Heart right ventricle (tissue), 16 donors: ENCODE measurements at regions not wholly inside any gene's neighbourhood (a gene's known extent, or its start where the extent isn't known, plus 50 kb on each side); places are given as distances from the start of the nearest gene placed in this dataset.

Source experiments
- ATAC-seq, 8 donors: fragments of 200-7000 bp; cut with Tn5 transposase; one replicate each; pipeline ENCODE4 v1.9.1; 2020; ENCODE audit warnings: mild to moderate bottlenecking in 8 of 8, moderate library complexity in 8 of 8, moderate number of reproducible peaks in 1 of 8
- DNase-seq, 2 donors: peaks; one replicate each; pipeline ENCODE4 v3.0.0-alpha.2; 2020
- H3K27ac ChIP-seq, 10 donors: fragments of 200-600 bp; sonication (generic) in 2 of 10; one replicate each; pipeline versions ENCODE4 v1.5.0 to v1.8.0; 2020 to 2022; ENCODE audit warnings: mild to moderate bottlenecking in 3 of 10
- H3K27me3 ChIP-seq, 7 donors: fragments of 200-600 bp; one replicate each; pipeline ENCODE4 v1.8.0; 2021 to 2022; ENCODE audit warnings: mild to moderate bottlenecking in 2 of 7
- H3K36me3 ChIP-seq, 9 donors: fragments of 200-600 bp; sonication (generic) in 1 of 9; one replicate each; pipeline versions ENCODE4 v1.5.0 to v1.8.0; 2020 to 2022; ENCODE audit warnings: mild to moderate bottlenecking in 2 of 9
- H3K4me1 ChIP-seq, 9 donors: fragments of 200-600 bp; sonication (generic) in 1 of 9; one replicate each; pipeline versions ENCODE4 v1.5.0 to v1.8.0; 2020 to 2022; ENCODE audit warnings: mild to moderate bottlenecking in 4 of 9
- H3K4me3 ChIP-seq, 10 donors: fragments of 200-600 bp; sonication (generic) in 2 of 10; one replicate each; pipeline versions ENCODE4 v1.5.0 to v1.8.0; 2020 to 2022; ENCODE audit warnings: mild to moderate bottlenecking in 7 of 10, moderate library complexity in 2 of 10
- H3K9me3 ChIP-seq, 11 donors: fragments of 200-600 bp in 10 of 11; sonication (generic) in 2 of 11; one replicate each; pipeline versions ENCODE4 v1.5.0 to v1.8.0; 2013 to 2022; ENCODE audit warnings: mild to moderate bottlenecking in 2 of 11, control low read depth in 1 of 11, moderate library complexity in 1 of 11
- CTCF ChIP-seq, 9 donors: fragments of 200-600 bp; sonication (generic) in 2 of 9; IDR thresholded peaks; one replicate each; pipeline versions ENCODE4 v1.5.0 to v1.8.0; 2021 to 2022; ENCODE audit warnings: antibody characterized with exemption in 9 of 9, mild to moderate bottlenecking in 5 of 9, moderate library complexity in 1 of 9
- WGBS, 2 donors: extraction: QIAGEN DNeasy Blood & Tissue Kit; methylation state at CpG; one replicate each; pipeline ENCODE4 v1.1.7; 2013; ENCODE audit warnings: inconsistent platforms in 1 of 2; 5-methylcytosine and 5-hydroxymethylcytosine counted together
- intact Hi-C, 10 donors: fragments of 100-400 bp; cut with DNase I; formaldehyde crosslinking; loops; one replicate each; pipeline versions ENCODE4 v1.11.1 to v1.14.2; 2022
- donor health status: Arrhythmogenic right ventricular cardiomyopathy.
- donor health status: ischemic (EF 13 %, LVEDD 7.1; RV severe dilation, severe dysfunction).
- donor health status: healthy with polysubstance abuse.
- donor health status: DM: no; HTN: yes; CAD: no.
- donor health status: DM: no; HTN: no; CAD: no.
- donor health status: ischemic (EF 25% LVEDD 6.9; RV normal size, moderate dysfunction).
- donor health status: ischemic (EF 25% LVEDD 5.7; RV mildly dilated, moderate dysfunction).
- donor health status: healthy.
- donor health status: DM: yes; HTN: yes; CAD: no.
- donor health status: Ischemic cardiomyopathy.
- donor health status: ischemic (EF 35%, LVEDD 5.7; RV mildly dilated, moderate dysfunction).
- donor health status: nonischemic (EF 11% LVEDD 7.7; RV severe dilation, severe dysfunction).
- donor health status: DM: yes; HTN: yes; CAD: no.
- donor health status: PGD.
- donor health status: ischemic (EF 29% LVEDD 5.4; RV normal size, mild dysfunction).
- donor health status: nonischemic (EF 23%, LVEDD 6.1; RV moderate dilation, normal function).

- no peak for DNase-seq
- no peak for TF ChIP-seq CTCF (IDR thresholded peaks at IDR 0.05)
- H3K36me3 ChIP-seq = no peaks in the 10 kb centered on the region
- no peaks in the 10 kb centered on the region for H3K4me1 ChIP-seq
- peaks cover 0 to 8% (median 0%) of the 10 kb centered on the region in 11 donors for H3K9me3 ChIP-seq
- WGBS, 2 donors = 33 to 46% methylated on average over 1 of the region's 1 CpG
- no peak for ATAC-seq
- no peaks in the 10 kb centered on the region for H3K27me3 ChIP-seq
- no peak overlapping the region for H3K4me3 ChIP-seq
- intact Hi-C loops = loop anchor here in 1 of 10 donors (10.0 kb wide), 1 partner anchor 70 kb away; no protein-coding TSS in a partner anchor
- no peak overlapping the region for H3K27ac ChIP-seq
Measured at GRCh38 chr18:38115201-38115600, 549.6 kb upstream of the CELF4 start.

- Histone ChIP-seq H3K9me3 (no peaks in the 10 kb centered on the region), H3K27ac (no peak overlapping the region), H3K4me1 (no peaks in the 10 kb centered on the region), H3K36me3 (no peaks in the 10 kb centered on the region), H3K4me3 (no peak overlapping the region), H3K27me3 (no peaks in the 10 kb centered on the region)
- WGBS, 2 donors = 64 to 68% methylated on average over 1 of the region's 1 CpG
- intact Hi-C loops = no loop called here
- ATAC-seq = no peak
- DNase-seq = no peak
- no peak for TF ChIP-seq CTCF (IDR thresholded peaks at IDR 0.05)
Measured at GRCh38 chr18:38087538-38087937, 521.9 kb upstream of the CELF4 start.

- 76 to 86% methylated on average over 1 of the region's 1 CpG for WGBS, 2 donors
Measured at GRCh38 chr18:38081516-38081915, 515.9 kb upstream of the CELF4 start.

GRCh38 chr18:38077229-38077628 is 511.6 kb upstream of the CELF4 start:
- H3K9me3 ChIP-seq = no peaks in the 10 kb centered on the region
- H3K27me3 ChIP-seq = no peaks in the 10 kb centered on the region
- H3K4me1 ChIP-seq = no peaks in the 10 kb centered on the region
- no peak for DNase-seq
- 44 to 45% methylated on average over 4 of the region's 4 CpGs for WGBS, 2 donors
- no peak overlapping the region for H3K27ac ChIP-seq
- no peak for TF ChIP-seq CTCF (IDR thresholded peaks at IDR 0.05)
- H3K4me3 ChIP-seq = no peak overlapping the region
- H3K36me3 ChIP-seq = no peaks in the 10 kb centered on the region
- intact Hi-C loops = no loop called here
- no peak for ATAC-seq

More at GRCh38 chr18:38081516-38081915, 515.9 kb upstream of the CELF4 start:
- ATAC-seq = no peak
- no peak overlapping the region for H3K4me3 ChIP-seq
- H3K9me3 ChIP-seq = no peaks in the 10 kb centered on the region
- no peaks in the 10 kb centered on the region for H3K4me1 ChIP-seq
- H3K27ac ChIP-seq = no peak overlapping the region
- DNase-seq = no peak
- no peaks in the 10 kb centered on the region for H3K27me3 ChIP-seq
- intact Hi-C loops = no loop called here
- H3K36me3 ChIP-seq = no peaks in the 10 kb centered on the region
- no peak for TF ChIP-seq CTCF (IDR thresholded peaks at IDR 0.05)
